ENCODE measurements at regions not wholly inside any gene's neighbourhood (a gene's known extent, or its start where the extent isn't known, plus 50 kb on each side); places are given as distances from the start of the nearest gene placed in this dataset.

DNA sequence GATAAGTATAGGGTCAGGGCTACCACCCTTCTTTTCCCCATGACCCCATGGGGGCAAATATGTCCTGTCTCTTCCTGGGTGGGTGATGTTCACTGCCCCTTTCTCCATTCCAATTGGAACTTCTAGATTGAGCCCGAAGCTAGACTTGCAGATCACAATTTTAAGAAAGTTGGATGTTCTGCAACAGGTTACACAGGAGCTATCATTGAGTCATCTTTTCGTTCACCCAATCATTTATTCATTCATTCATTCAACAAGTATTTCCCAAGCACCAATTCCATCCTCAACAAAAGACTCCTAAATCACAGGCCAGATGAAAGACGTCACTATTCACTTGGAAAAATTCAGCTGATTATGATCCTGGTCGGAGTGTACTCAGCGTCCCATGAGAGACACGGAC lies 71.0 kb upstream of the FOXP4 start:
- Mint-ChIP-seq H3K36me3 (ENCODE audit: low read depth) (no peaks in the 10 kb centered on the region), H3K4me1 (no peaks in the 10 kb centered on the region), H3K9me3 (no peaks in the 10 kb centered on the region), H3K27ac (no peak overlapping the region), H3K4me3 (no peak overlapping the region), H3K27me3 (peaks cover 44% of the 10 kb centered on the region)
- CTCF ChIA-PET: no interaction called here
- POLR2A ChIA-PET: no interaction called here
- DNase-seq: no peak

DNA sequence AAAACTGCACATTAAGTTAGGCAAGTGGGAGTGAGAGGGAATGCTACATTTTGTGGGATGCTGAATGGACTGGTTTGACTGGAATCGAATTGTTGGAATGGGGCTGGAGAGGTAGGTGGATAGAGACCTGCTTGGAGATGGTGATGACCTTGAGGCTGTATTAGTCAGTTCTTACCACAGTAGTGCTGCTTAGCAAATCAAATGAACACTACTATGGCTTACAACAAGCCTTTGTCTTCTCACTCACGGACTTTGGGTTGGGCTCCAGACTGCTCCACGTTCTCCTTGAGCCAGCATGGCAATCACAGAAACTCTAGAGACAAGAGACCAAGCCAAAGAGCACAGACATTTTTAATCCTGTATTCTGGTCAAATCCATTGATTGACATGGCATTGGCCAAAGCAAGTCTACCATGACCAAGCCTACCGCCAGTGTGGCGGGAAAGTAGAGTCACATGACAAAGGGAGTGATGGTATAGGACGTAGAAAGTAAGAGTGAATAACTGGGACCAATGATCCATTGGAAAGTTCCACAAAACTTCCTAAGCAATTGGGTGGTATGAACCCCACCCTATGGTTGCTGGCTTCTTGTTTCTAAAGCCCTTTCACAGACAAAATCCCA lies 70.3 kb upstream of the FOXP4 start:
- no peak for DNase-seq
- Mint-ChIP-seq H3K4me1 (no peaks in the 10 kb centered on the region), H3K36me3 (ENCODE audit: low read depth) (no peaks in the 10 kb centered on the region), H3K9me3 (no peaks in the 10 kb centered on the region), H3K27me3 (peaks cover 42% of the 10 kb centered on the region), H3K4me3 (no peak overlapping the region), H3K27ac (no peak overlapping the region)
- ChIA-PET POLR2A (no interaction called here), CTCF (no interaction called here)

DNA sequence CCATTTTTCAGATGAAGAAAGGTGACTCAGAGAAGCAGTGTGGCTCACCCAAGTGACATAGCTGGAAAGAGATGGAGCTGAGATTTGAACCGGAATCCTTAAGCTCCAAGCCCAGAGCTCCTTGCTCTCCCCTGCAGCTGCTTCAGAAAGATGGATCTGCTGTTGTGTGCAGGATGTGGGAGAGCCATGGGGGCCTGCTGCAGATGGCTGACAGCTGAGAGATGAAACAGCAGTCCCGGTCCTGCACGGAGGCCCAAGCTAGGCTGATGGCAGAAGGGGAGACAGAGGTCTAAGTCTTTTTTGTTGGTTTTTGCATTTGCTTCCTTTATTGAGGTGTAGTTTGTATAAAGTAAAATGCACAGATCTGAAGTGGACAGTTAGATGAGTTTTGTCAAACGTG lies 69.8 kb upstream of the FOXP4 start:
- Mint-ChIP-seq H3K27me3 (peaks cover 36% of the 10 kb centered on the region), H3K27ac (no peak overlapping the region), H3K9me3 (no peaks in the 10 kb centered on the region), H3K36me3 (ENCODE audit: low read depth) (no peaks in the 10 kb centered on the region), H3K4me3 (no peak overlapping the region), H3K4me1 (no peaks in the 10 kb centered on the region)
- ChIA-PET POLR2A (no interaction called here), CTCF (no interaction called here)
- no peak for DNase-seq

DNA sequence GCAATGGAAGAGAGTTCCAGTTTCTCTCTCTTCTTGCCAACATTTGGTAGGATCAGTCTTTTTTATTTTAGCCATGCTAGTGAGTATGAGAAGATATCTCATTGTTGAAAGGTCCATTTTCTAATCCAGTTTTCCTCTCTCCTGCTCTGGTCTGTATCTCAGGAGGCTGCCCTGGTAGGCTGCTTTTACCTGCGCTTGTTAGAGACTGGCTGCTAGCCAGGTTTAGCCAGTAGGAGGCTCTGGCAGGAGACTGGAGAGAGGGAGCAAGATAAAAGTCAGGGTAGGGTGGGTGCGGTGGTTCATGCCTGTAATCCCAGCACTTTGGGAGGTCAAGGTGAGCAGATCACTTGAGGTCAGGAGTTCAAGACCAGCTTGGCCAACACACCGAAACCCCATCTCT lies 68.6 kb upstream of the FOXP4 start:
- no peaks in the 10 kb centered on the region for H3K9me3 Mint-ChIP-seq
- H3K36me3 Mint-ChIP-seq (ENCODE audit: low read depth): no peaks in the 10 kb centered on the region
- POLR2A ChIA-PET: no interaction called here
- no peak overlapping the region for H3K27ac Mint-ChIP-seq
- peaks cover 34% of the 10 kb centered on the region for H3K27me3 Mint-ChIP-seq
- DNase-seq: no peak
- H3K4me1 Mint-ChIP-seq: no peaks in the 10 kb centered on the region
- CTCF ChIA-PET: no interaction called here
- no peak overlapping the region for H3K4me3 Mint-ChIP-seq

DNA sequence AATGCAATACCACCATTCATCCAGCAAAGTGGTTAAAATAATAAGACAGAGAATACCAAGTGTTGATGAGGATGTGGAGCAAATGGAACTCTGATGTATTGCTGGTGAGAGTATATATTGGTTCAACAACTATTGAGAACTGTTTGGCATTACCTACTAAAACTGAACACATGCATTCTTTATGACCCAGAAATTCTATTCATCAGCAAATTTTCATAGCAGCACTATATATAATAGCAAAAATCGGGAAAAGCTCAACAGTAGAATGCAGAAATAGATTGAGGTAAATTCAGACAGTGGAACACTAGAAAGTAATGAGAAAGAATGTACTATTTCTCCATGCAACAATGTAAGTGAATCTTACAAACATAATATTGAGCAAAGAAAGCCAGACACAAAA lies 62.2 kb upstream of the FOXP4 start:
- H3K9me3 Mint-ChIP-seq: no peaks in the 10 kb centered on the region
- CTCF ChIA-PET: no interaction called here
- H3K4me1 Mint-ChIP-seq: no peaks in the 10 kb centered on the region
- no peaks in the 10 kb centered on the region for H3K36me3 Mint-ChIP-seq (ENCODE audit: low read depth)
- no peak overlapping the region for H3K4me3 Mint-ChIP-seq
- POLR2A ChIA-PET: no interaction called here
- H3K27ac Mint-ChIP-seq: no peak overlapping the region
- H3K27me3 Mint-ChIP-seq: peaks cover 15% of the 10 kb centered on the region
- no peak for DNase-seq

DNA sequence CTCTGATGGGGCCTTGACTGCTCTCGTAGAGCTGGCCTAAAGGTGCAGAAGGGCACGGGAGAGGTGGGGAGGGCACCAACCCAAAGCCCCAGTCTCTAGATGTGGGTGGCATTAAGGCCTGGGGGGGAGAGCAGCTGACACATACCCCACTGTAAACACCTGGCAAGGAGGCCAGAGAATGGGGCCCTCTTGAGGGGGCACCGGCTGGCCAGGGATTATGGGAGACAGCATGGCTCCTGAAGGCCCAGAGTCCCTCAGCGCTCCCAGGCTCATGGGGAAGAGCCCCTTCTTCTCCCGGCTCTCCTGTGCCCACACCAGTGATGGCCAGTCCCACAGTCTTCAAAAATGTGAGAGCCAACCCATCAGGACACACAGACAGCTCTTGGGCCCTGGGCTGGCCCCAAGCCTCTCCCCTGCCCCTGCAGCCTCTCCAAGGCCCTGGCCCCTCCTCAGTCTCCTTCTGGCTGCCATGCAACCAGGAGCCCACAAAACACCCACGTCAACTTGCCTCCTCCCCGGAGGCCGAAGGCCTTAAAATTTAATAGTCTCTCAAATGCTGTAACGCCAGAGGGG lies 58.2 kb upstream of the FOXP4 start:
- Mint-ChIP-seq H3K9me3 (no peaks in the 10 kb centered on the region), H3K4me1 (no peaks in the 10 kb centered on the region), H3K36me3 (ENCODE audit: low read depth) (no peaks in the 10 kb centered on the region), H3K27me3 (peaks cover 33% of the 10 kb centered on the region), H3K4me3 (no peak overlapping the region), H3K27ac (no peak overlapping the region)
- CTCF ChIA-PET: no interaction called here
- DNase-seq: no peak
- POLR2A ChIA-PET: no interaction called here

DNA sequence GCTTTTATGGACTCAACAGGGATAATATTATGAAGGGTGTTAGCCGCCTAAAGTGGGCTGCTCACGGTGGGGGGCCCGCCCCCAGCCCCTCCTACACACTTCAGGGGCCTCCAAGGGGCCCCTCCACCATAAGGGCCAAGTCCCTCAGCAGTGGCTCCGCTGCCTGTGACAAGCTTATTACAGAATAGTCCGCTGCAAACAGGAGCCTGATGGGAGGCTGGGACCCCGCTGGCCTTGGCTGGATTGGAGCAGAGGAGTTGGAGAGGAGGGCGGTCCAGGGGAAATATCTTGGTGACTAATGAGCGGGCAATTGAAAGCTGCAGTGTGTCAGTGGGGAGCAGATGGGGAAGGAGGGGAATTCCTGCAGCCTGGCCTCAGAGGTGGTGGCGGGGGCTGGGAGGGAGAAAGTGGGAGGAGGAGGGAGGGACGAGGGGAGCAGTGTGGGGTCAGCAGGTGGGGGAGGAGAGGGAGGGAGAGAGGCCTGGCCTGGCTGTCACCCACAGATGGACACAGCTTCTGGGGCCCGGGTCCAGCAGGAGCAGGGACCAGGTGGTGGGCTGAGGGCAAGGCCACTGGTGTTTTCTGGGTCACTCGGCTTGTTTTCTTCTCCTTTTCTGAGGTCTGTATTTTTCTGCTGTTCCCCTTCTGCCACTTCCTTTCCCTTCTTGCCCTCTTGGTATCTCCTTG lies 57.6 kb upstream of the FOXP4 start:
- CTCF ChIA-PET: no interaction called here
- POLR2A ChIA-PET: no interaction called here
- H3K4me3 Mint-ChIP-seq: no peak overlapping the region

DNA sequence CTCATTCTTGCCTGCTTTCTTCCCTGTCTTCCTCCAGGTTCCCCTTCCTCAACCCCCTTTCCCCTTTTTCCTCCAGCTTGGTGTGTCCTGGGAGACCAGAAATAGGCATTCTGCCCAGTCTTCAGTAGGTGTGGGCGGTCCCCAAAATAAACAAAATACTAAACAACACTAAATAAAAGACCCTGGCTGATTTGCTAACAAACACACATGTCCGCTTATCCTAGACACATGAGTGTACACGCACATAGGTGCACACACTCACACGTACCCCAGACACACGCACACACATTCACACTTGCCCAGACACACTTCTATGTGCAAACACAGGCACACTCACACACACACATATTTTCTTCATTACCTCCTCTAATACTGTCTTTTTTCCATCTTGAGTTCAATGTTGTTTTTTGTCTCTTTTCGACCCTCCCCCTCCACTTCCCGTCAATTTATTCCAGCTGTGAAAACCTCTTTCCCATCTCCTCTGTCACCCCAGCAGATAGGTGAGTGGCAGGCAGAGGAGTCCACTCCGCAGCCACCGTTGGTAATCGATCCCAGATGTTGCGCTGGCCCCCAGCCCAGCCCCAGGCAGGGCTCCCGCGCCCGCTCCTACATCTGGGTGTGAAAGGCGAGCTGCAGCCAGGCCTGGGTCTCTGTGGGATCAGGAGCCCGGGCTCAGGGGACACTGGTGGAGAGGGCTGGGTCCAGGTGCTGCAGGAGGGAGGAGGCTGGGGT lies 56.9 kb upstream of the FOXP4 start:
- Mint-ChIP-seq H3K9me3 (no peaks in the 10 kb centered on the region), H3K27me3 (peaks cover 43% of the 10 kb centered on the region), H3K4me1 (no peaks in the 10 kb centered on the region), H3K36me3 (ENCODE audit: low read depth) (no peaks in the 10 kb centered on the region), H3K27ac (no peak overlapping the region), H3K4me3 (no peak overlapping the region)
- POLR2A ChIA-PET: no interaction called here
- CTCF ChIA-PET: no interaction called here
- DNase-seq: no peak

More for the DNA sequence above, 57.6 kb upstream of the FOXP4 start:
- Mint-ChIP-seq H3K36me3 (ENCODE audit: low read depth) (no peaks in the 10 kb centered on the region), H3K4me1 (no peaks in the 10 kb centered on the region), H3K27me3 (peaks cover 36% of the 10 kb centered on the region), H3K27ac (no peak overlapping the region), H3K9me3 (no peaks in the 10 kb centered on the region)
- no peak for DNase-seq

DNA sequence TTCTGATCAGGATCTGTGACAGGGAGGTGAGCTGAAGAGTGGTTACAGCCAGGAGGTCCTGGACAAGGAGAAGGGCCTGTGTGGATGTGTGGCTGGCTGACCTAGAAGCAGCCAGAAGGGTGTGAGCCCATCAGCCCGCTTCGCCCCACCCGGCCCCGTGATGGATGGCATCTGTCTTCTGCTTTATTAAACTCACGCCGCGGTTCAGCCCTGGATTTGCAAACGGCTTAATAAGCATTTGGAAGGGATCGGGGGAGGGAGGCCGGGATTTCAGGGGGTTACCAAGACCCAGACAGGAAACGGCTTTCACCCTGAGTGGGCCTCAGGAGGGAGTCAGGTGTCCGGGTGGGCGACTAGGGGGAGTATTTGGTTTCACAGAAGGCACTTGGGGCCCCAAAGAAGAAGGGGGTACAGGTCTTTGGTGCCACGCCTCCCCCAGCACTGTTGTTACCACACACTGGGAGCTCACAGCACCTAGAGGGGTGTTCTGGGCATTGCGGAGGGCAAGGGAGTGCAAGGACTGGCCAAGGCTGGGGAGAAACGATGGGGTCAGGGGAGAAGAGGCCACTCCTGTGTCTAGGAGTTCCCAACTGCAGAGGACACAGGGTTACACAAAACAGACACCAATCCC lies 53.8 kb upstream of the FOXP4 start:
- Mint-ChIP-seq H3K27ac (no peak overlapping the region), H3K36me3 (ENCODE audit: low read depth) (no peaks in the 10 kb centered on the region), H3K4me3 (no peak overlapping the region), H3K27me3 (peaks cover 37% of the 10 kb centered on the region), H3K4me1 (no peaks in the 10 kb centered on the region), H3K9me3 (no peaks in the 10 kb centered on the region)
- POLR2A ChIA-PET: no interaction called here
- CTCF ChIA-PET: no interaction called here
- no peak for DNase-seq

DNA sequence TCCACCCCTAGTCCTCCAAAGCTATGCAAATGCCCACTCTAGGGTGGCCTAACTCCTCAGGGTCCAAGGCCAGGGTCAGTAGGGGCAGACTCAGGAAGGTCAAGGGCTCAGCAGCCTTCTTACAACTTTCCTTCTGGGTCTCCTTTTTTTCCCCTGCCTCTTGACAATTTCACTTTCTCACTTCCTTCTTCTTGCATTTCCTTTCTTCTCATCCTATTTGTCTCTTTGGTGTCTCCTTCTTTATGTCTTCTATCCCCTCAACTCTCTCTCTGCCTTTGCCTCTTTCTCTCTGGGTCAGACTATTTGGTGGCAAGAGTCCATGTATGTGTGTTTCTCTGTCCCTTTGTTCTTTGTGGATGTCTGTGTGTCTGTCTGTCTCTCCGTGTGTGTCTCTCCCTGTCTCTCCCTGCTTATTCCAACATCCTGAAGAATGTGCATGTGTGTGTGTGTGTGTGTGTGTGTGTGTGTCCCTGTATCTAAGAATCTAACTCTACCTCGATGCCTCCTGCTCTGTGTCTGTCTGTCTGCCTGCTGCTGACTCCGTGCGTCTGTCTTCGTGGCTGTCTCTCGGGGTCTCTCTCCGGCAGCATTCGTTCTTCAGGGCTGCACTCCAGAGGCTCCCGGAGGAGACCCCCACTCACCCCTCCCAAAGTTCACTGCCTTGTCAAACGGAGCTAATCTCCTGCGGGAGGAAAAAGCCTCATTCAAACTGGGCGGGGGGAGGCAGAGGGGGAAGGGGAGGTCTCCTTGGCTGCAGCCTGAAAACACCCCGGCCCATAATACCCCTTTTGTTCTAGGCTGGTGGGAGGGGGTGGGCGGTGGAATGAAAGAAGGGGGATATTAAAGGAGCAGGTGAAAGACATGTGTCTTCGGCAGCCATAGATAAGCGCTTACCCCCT lies 51.7 kb upstream of the FOXP4 start:
- CTCF ChIA-PET: no interaction called here
- DNase-seq: no peak
- Mint-ChIP-seq H3K27me3 (peaks cover 48% of the 10 kb centered on the region), H3K9me3 (no peaks in the 10 kb centered on the region), H3K4me3 (no peak overlapping the region), H3K4me1 (peaks cover 1% of the 10 kb centered on the region), H3K27ac (no peak overlapping the region), H3K36me3 (ENCODE audit: low read depth) (no peaks in the 10 kb centered on the region)
- POLR2A ChIA-PET: no interaction called here

Data from activated CD4-positive, alpha-beta memory T cell treated with anti-CD3 and anti-CD28 coated beads, Interleukin-2, amount 10 ng/mL, durations not matched to agents 7 days and 5 days (primary cell).